ENCODE measurements at regions not wholly inside any gene's neighbourhood (a gene's known extent, or its start where the extent isn't known, plus 50 kb on each side); places are given as distances from the start of the nearest gene placed in this dataset.

- TF ChIP-seq POLR2A (IDR thresholded peaks at IDR 0.05; ENCODE audit: low read depth, low read length) (no peak), BRCA1 (IDR thresholded peaks at IDR 0.05; ENCODE audit: low read depth, low read length) (no peak), EP300 (IDR thresholded peaks at IDR 0.05; ENCODE audit: borderline replicate concordance in 1 of 2, control insufficient read depth in 1 of 2, low read depth in 2 of 2, low read length in 2 of 2) (no peak), MAX (IDR thresholded peaks at IDR 0.05; ENCODE audit: low read depth, low read length) (no peak)
These were observed 119.3 kb upstream of the PFN2 start for GRCh38 chr3:150090006-150090405.
